ENCODE measurements at regions not wholly inside any gene's neighbourhood (a gene's known extent, or its start where the extent isn't known, plus 50 kb on each side); places are given as distances from the start of the nearest gene placed in this dataset.

GRCh38 chr12:85693093-85693665 lies 143.0 kb downstream of the RASSF9 start:
- DNase-seq = no peak

GRCh38 chr12:85695097-85695715 lies 141.0 kb downstream of the RASSF9 start:
- DNase-seq = no peak

GRCh38 chr12:85697003-85697402 lies 139.2 kb downstream of the RASSF9 start:
- DNase-seq = no peak

GRCh38 chr12:85698937-85699336 lies 137.3 kb downstream of the RASSF9 start:
- DNase-seq = no peak

- no peak for DNase-seq
Observed at GRCh38 chr12:85708775-85709174, 127.4 kb downstream of the RASSF9 start.

GRCh38 chr12:85711735-85712390 lies 124.3 kb downstream of the RASSF9 start:
- no peak for DNase-seq

- no peak for DNase-seq
Observed at GRCh38 chr12:85713373-85713772, 122.8 kb downstream of the RASSF9 start.

- no peak for DNase-seq
Observed at GRCh38 chr12:85714425-85714824, 121.8 kb downstream of the RASSF9 start.

- DNase-seq = no peak
Observed at GRCh38 chr12:85720308-85721033, 115.7 kb downstream of the RASSF9 start.

GRCh38 chr12:85725991-85726390 lies 110.2 kb downstream of the RASSF9 start:
- DNase-seq = no peak

GRCh38 chr12:85733221-85733840 lies 102.9 kb downstream of the RASSF9 start:
- no peak for DNase-seq

GRCh38 chr12:85733984-85734383 lies 102.2 kb downstream of the RASSF9 start:
- DNase-seq = no peak

- no peak for DNase-seq
Observed at GRCh38 chr12:85740186-85740585, 96.0 kb downstream of the RASSF9 start.

GRCh38 chr12:85741046-85741445 lies 95.2 kb downstream of the RASSF9 start:
- no peak for DNase-seq

- no peak for DNase-seq
Observed at GRCh38 chr12:85747941-85748495, 88.2 kb downstream of the RASSF9 start.

Data from NCI-H187 treated with DMSO at 0.1 percent for 48 hours (cell line).